ENCODE measurements at regions not wholly inside any gene's neighbourhood (a gene's known extent, or its start where the extent isn't known, plus 50 kb on each side); places are given as distances from the start of the nearest gene placed in this dataset.

DNA sequence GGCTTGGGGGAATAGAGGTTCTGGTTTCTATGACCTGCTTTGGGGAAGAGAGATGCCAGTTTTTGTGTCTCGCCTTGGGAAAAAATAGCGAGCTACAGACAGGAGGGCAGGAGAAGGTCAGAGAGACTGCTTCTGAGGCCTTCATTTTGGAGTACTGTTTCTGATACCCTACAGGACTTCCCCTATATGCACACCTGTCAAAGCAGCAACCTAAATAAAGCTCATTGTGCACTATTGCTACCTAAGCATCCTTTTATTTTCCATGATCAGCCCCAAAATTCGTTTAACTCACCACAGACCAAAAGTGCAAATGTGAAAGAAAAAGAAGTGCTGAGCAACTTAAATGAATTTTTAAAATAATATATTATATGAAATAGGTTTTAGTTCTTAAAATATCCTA, 145.6 kb upstream of the CHRM3 start:
- TF ChIP-seq, protein P1, sequence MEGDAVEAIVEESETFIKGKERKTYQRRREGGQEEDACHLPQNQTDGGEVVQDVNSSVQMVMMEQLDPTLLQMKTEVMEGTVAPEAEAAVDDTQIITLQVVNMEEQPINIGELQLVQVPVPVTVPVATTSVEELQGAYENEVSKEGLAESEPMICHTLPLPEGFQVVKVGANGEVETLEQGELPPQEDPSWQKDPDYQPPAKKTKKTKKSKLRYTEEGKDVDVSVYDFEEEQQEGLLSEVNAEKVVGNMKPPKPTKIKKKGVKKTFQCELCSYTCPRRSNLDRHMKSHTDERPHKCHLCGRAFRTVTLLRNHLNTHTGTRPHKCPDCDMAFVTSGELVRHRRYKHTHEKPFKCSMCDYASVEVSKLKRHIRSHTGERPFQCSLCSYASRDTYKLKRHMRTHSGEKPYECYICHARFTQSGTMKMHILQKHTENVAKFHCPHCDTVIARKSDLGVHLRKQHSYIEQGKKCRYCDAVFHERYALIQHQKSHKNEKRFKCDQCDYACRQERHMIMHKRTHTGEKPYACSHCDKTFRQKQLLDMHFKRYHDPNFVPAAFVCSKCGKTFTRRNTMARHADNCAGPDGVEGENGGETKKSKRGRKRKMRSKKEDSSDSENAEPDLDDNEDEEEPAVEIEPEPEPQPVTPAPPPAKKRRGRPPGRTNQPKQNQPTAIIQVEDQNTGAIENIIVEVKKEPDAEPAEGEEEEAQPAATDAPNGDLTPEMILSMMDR (conservative IDR thresholded peaks at IDR 0.05): no peak
- no peak for TF ChIP-seq ZFX (IDR thresholded peaks at IDR 0.05)
